ENCODE measurements at regions not wholly inside any gene's neighbourhood (a gene's known extent, or its start where the extent isn't known, plus 50 kb on each side); places are given as distances from the start of the nearest gene placed in this dataset.

DNA sequence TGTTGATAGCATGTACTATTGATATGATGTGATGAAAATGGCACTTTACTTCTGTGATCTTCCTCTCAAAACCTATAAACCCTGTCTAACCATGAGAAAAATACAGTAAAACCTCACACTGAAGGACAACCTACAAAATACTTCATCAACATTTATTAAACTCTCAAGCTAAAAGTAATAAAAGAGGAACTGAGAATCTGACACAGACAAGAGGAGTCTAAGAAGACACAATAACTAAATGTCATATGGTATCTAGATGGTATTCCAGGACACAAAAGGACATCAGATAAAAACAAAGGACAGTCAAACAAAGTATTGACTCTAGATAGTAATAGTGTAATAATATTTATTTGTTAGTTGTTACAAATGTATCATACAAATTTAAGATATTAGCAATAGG is 655.3 kb downstream of the SH3BGRL start:
- H3K36me3 ChIP-seq, result no peaks in the 10 kb centered on the region
- H3K4me3 ChIP-seq, result no peak overlapping the region
- TF ChIP-seq, protein P1, sequence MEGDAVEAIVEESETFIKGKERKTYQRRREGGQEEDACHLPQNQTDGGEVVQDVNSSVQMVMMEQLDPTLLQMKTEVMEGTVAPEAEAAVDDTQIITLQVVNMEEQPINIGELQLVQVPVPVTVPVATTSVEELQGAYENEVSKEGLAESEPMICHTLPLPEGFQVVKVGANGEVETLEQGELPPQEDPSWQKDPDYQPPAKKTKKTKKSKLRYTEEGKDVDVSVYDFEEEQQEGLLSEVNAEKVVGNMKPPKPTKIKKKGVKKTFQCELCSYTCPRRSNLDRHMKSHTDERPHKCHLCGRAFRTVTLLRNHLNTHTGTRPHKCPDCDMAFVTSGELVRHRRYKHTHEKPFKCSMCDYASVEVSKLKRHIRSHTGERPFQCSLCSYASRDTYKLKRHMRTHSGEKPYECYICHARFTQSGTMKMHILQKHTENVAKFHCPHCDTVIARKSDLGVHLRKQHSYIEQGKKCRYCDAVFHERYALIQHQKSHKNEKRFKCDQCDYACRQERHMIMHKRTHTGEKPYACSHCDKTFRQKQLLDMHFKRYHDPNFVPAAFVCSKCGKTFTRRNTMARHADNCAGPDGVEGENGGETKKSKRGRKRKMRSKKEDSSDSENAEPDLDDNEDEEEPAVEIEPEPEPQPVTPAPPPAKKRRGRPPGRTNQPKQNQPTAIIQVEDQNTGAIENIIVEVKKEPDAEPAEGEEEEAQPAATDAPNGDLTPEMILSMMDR (IDR thresholded peaks at IDR 0.05), result no peak
- H3K4me1 ChIP-seq (ENCODE audit: control insufficient read depth in 1 of 2, low read depth in 2 of 2), result no peaks in the 10 kb centered on the region
- DNase-seq (ENCODE audit: low spot score) (no peak), ATAC-seq (ENCODE audit: insufficient number of reproducible peaks, low FRiP score, low read depth) (no peak)
- no peaks in the 10 kb centered on the region for H3K27me3 ChIP-seq (replicated peaks; ENCODE audit: insufficient read depth)
- no peak overlapping the region for H3K27ac ChIP-seq
- H3K9me3 ChIP-seq, result no peaks in the 10 kb centered on the region

DNA sequence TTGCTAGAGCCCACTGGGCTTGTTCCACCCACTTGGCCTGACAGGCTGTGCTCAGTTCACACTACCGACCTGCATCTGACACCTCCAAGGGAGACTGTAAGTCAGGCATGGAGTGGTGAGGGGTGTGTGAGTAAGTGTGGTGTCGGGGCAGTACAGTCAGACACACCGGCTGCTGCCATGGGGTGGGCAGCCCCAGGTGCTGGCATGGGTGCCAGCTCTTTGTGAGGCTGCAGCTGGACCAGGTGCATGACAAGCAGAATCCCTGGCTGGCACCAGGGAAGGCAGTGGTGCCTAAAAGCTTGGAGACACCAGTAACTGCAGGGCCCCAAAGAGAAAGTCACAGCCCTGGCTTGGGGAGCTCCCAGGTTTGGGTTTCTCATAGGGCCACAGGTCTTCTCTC is 665.0 kb downstream of the SH3BGRL start:
- DNase-seq (ENCODE audit: low spot score) (no peak), ATAC-seq (ENCODE audit: insufficient number of reproducible peaks, low FRiP score, low read depth) (no peak)
- Histone ChIP-seq H3K4me3 (no peak overlapping the region), H3K4me1 (ENCODE audit: control insufficient read depth in 1 of 2, low read depth in 2 of 2) (no peaks in the 10 kb centered on the region), H3K36me3 (no peaks in the 10 kb centered on the region), H3K9me3 (no peaks in the 10 kb centered on the region), H3K27me3 (replicated peaks; ENCODE audit: insufficient read depth) (no peaks in the 10 kb centered on the region), H3K27ac (no peak overlapping the region)
- TF ChIP-seq, protein P1 (IDR thresholded peaks at IDR 0.05), result no peak

DNA sequence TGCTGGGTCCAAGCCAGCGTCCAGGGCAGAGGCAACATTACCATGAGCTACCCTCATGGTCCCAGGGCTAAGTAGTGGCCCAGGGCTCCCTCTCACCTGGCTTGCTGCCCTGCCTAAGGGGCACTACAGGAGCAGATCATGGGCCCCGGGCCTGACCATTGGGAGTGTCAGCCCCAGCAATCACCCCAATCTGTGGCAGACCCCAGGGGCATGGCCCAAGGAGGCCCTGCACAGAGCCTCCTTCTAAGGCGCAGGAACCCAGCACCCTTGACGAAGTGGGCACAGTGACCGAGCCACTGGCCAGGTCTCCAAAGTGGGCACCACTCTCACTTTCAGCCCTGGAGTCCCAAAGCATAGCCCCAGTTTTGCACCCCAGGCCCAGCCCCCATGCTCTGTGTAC is 667.1 kb downstream of the SH3BGRL start:
- ATAC-seq (ENCODE audit: insufficient number of reproducible peaks, low FRiP score, low read depth), result no peak
- TF ChIP-seq, protein P1 (IDR thresholded peaks at IDR 0.05), result no peak
- DNase-seq (ENCODE audit: low spot score), result no peak

DNA sequence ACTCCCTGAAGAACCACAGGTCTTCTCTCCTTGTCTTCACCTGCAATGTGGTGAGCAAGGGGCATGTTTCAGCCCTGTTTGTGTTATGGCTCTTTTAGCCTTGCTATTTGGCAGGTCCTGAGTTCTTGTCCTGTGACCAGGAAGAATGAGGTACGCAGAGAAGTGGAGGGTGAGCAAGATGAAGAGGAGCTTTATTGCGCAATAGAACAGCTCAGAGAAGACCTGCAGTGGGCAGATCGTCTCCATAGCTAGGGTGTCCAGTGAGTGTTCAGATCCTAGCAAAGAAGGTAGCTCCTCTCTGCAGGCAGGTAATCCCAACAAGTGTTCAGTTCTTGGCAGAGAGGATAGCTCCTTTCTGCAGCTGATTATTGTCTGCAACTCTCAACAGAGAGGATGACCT is 672.9 kb downstream of the SH3BGRL start:
- Histone ChIP-seq H3K4me3 (no peak overlapping the region), H3K4me1 (ENCODE audit: control insufficient read depth in 1 of 2, low read depth in 2 of 2) (no peaks in the 10 kb centered on the region), H3K27me3 (replicated peaks; ENCODE audit: insufficient read depth) (no peaks in the 10 kb centered on the region), H3K27ac (no peak overlapping the region), H3K9me3 (no peaks in the 10 kb centered on the region), H3K36me3 (no peaks in the 10 kb centered on the region)
- TF ChIP-seq, protein P1 (IDR thresholded peaks at IDR 0.05), result no peak
- no peak for ATAC-seq (ENCODE audit: insufficient number of reproducible peaks, low FRiP score, low read depth)
- no peak for DNase-seq (ENCODE audit: low spot score)

More for the DNA sequence above, 667.1 kb downstream of the SH3BGRL start:
- H3K4me1 ChIP-seq (ENCODE audit: control insufficient read depth in 1 of 2, low read depth in 2 of 2), result no peaks in the 10 kb centered on the region
- H3K4me3 ChIP-seq, result no peak overlapping the region
- H3K36me3 ChIP-seq, result no peaks in the 10 kb centered on the region
- no peaks in the 10 kb centered on the region for H3K27me3 ChIP-seq (replicated peaks; ENCODE audit: insufficient read depth)
- no peak overlapping the region for H3K27ac ChIP-seq
- no peaks in the 10 kb centered on the region for H3K9me3 ChIP-seq

DNA sequence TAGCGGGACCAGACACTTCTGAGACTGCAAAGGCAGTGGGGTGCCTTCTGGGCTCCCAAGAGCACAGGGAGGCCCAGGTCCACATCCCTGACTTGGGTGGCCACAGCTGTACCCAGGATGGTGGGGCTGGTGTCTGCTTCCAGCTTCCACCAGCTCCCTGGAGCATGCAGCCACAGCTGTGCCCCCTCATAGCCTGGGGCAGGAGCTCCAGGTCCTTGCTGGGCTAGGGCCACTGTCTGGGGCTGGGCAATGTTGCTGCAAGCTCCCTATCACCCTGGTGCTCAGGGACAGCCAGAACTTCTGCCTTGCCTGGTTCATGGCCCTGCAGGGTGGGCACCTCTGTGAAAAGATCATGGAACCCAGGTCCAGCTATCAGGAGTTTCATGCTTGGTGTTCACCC is 673.9 kb downstream of the SH3BGRL start:
- no peaks in the 10 kb centered on the region for H3K27me3 ChIP-seq (replicated peaks; ENCODE audit: insufficient read depth)
- DNase-seq (ENCODE audit: low spot score) (no peak), ATAC-seq (ENCODE audit: insufficient number of reproducible peaks, low FRiP score, low read depth) (no peak)
- no peaks in the 10 kb centered on the region for H3K36me3 ChIP-seq
- no peak overlapping the region for H3K4me3 ChIP-seq
- no peaks in the 10 kb centered on the region for H3K9me3 ChIP-seq
- no peaks in the 10 kb centered on the region for H3K4me1 ChIP-seq (ENCODE audit: control insufficient read depth in 1 of 2, low read depth in 2 of 2)
- H3K27ac ChIP-seq, result no peak overlapping the region
- TF ChIP-seq, protein P1 (IDR thresholded peaks at IDR 0.05), result no peak

All from thoracic aorta (tissue), 2 donors.